Ovary (tissue), 3 donors: ENCODE measurements at regions not wholly inside any gene's neighbourhood (a gene's known extent, or its start where the extent isn't known, plus 50 kb on each side); places are given as distances from the start of the nearest gene placed in this dataset.

Experiments
- EP300 ChIP-seq: sonication (generic); formaldehyde crosslinking; IDR thresholded peaks from one replicate; pipeline ENCODE4 v1.6.1; 2017; ENCODE audit warnings: antibody characterized with exemption
- POLR2A ChIP-seq: fragments of 450-650 bp; IDR thresholded peaks from one replicate; pipeline ENCODE4 v1.6.1; 2017; ENCODE audit warnings: antibody characterized with exemption, mild to moderate bottlenecking, moderate library complexity
- TF ChIP-seq, protein P1 (sequence below), 3 donors: fragments of 450-650 bp in 2 of 3; fragments of 200-600 bp in 1 of 3; IDR thresholded peaks; one replicate each; pipeline versions ENCODE4 v1.5.1 to v1.8.0; 2016 to 2022; ENCODE audit warnings: antibody characterized with exemption in 3 of 3, mild to moderate bottlenecking in 1 of 3
- donor health status: DM: no; HTN: no; CAD: no.

DNA sequence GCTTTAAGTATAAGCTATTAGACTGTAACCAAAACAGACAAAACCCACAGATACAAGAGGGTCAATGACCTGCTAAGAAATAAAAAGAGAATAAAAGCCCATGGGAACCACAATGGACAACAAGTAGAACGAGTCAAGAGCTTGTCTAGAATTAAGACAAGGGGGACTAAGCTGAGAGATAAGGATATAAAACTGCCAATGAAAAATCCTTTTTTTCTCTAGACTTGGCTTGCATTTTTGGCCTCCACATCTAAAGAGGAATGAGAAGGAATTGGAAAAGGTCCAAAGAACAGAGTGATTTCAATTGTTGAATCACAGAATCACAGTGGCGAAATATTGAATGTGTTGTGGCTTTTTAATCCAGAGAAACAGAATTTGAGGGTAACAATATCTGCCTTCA lies 135.7 kb downstream of the QDPR start:
- TF ChIP-seq POLR2A (no peak), EP300 (no peak)
- TF ChIP-seq, protein P1, sequence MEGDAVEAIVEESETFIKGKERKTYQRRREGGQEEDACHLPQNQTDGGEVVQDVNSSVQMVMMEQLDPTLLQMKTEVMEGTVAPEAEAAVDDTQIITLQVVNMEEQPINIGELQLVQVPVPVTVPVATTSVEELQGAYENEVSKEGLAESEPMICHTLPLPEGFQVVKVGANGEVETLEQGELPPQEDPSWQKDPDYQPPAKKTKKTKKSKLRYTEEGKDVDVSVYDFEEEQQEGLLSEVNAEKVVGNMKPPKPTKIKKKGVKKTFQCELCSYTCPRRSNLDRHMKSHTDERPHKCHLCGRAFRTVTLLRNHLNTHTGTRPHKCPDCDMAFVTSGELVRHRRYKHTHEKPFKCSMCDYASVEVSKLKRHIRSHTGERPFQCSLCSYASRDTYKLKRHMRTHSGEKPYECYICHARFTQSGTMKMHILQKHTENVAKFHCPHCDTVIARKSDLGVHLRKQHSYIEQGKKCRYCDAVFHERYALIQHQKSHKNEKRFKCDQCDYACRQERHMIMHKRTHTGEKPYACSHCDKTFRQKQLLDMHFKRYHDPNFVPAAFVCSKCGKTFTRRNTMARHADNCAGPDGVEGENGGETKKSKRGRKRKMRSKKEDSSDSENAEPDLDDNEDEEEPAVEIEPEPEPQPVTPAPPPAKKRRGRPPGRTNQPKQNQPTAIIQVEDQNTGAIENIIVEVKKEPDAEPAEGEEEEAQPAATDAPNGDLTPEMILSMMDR (IDR thresholded peaks at IDR 0.05) = no peak
